GM12878 (cell line): ENCODE measurements at regions not wholly inside any gene's neighbourhood (a gene's known extent, or its start where the extent isn't known, plus 50 kb on each side); places are given as distances from the start of the nearest gene placed in this dataset.

Source experiments
- ATAC-seq: fragments of 200-7000 bp; cut with Tn5 transposase; 3 replicates; pipeline ENCODE4 v1.9.1; 2020; ENCODE audit warnings: mild to moderate bottlenecking, moderate library complexity
- BruUV-seq: library from RNA; stranded (reverse); fragments of 400-500 nt; replicated peaks from 2 replicates; lab custom pipeline; 2021; lab: Mats Ljungman, UMichigan
- CTCF ChIA-PET: fragments of 300-600 bp; sonication (Branson Sonifier 250); formaldehyde crosslinking; extraction: SDS; loops from one replicate; lab custom pipeline; 2021; ENCODE audit warnings: inconsistent platforms; lab: Yijun Ruan, JAX
- POLR2A ChIA-PET: fragments of 350-600 bp; formaldehyde crosslinking; extraction: SDS; loops from one replicate; lab custom pipeline; 2021; ENCODE audit warnings: inconsistent platforms; lab: Charles Lee
- RAD21 ChIA-PET: fragments of 300-600 bp; sonication (Branson Sonifier 250); formaldehyde crosslinking; loops from one replicate; lab custom pipeline; 2023; ENCODE audit warnings: antibody characterized with exemption; ENCODE audit not compliant: unreplicated experiment; lab: Charles Lee
- SMC1A ChIA-PET: fragments of 300-600 bp; sonication (Branson Sonifier 250); formaldehyde crosslinking; loops from one replicate; lab custom pipeline; 2023; ENCODE audit not compliant: unreplicated experiment, uncharacterized antibody; lab: Charles Lee
- DNase-seq: peaks from one replicate; pipeline ENCODE4 v3.0.0-alpha.2; 2011; ENCODE audit warnings: low read depth, low spot score
- FAIRE-seq: peaks from 3 replicates; lab custom pipeline; 2011; peaks lifted over from hg19 to GRCh38; lab: Jason Lieb, UNC
- H2AFZ ChIP-seq: 2 replicates; pipeline ENCODE4 v1.6.0; 2011; ENCODE audit warnings: low read depth, low read length, control low read depth; ENCODE audit not compliant: control insufficient read depth
- H3K27ac ChIP-seq: 2 replicates; pipeline ENCODE4 v1.5.1; 2011; ENCODE audit warnings: control low read depth; ENCODE audit not compliant: control insufficient read depth, insufficient read depth
- H3K27me3 ChIP-seq, 2 experiments: replicated peaks in 1 of 2; 2 replicates each; pipeline versions ENCODE4 v1.6.0 to v1.6.1; 2011; ENCODE audit warnings: low read length in 1 of 2; ENCODE audit not compliant: control insufficient read depth in 2 of 2, insufficient read depth in 2 of 2
- H3K36me3 ChIP-seq, 2 experiments: 2 replicates each; pipeline ENCODE4 v1.5.1; 2011; ENCODE audit warnings: low read length in 1 of 2; ENCODE audit not compliant: control insufficient read depth in 2 of 2, insufficient read depth in 2 of 2
- H3K4me1 ChIP-seq: 2 replicates; pipeline ENCODE4 v1.6.1; 2011; ENCODE audit warnings: mild to moderate bottlenecking, low read length, moderate library complexity, mixed read lengths; ENCODE audit not compliant: control insufficient read depth, insufficient read depth
- H3K4me2 ChIP-seq: 2 replicates; pipeline ENCODE4 v1.6.0; 2011; ENCODE audit warnings: control low read depth; ENCODE audit not compliant: control insufficient read depth, insufficient read depth
- H3K4me3 ChIP-seq: fragments of 200-600 bp; sonication (generic); 2 replicates; pipeline ENCODE4 v1.5.1; 2016
- H3K79me2 ChIP-seq: 2 replicates; pipeline ENCODE4 v1.6.0; 2011; ENCODE audit warnings: low read length; ENCODE audit not compliant: control insufficient read depth, insufficient read depth
- H3K9ac ChIP-seq: 2 replicates; pipeline ENCODE4 v1.8.0; 2011; ENCODE audit warnings: low read length, control low read depth, mixed read lengths; ENCODE audit not compliant: control insufficient read depth, insufficient read depth
- H3K9me3 ChIP-seq: replicated peaks from 3 replicates; pipeline ENCODE4 v1.5.1; 2011; ENCODE audit warnings: mild to moderate bottlenecking, low read length; ENCODE audit not compliant: control insufficient read depth, insufficient read depth
- H4K20me1 ChIP-seq: 2 replicates; pipeline ENCODE4 v1.6.0; 2011; ENCODE audit not compliant: control insufficient read depth, insufficient read depth
- CBFB ChIP-seq: IDR thresholded peaks from 2 replicates; pipeline ENCODE4 v1.6.1; 2016; ENCODE audit warnings: antibody characterized with exemption, low read depth
- FOXM1 ChIP-seq: IDR thresholded peaks from 2 replicates; pipeline ENCODE4 v1.6.1; 2012; ENCODE audit warnings: low read depth, mild to moderate bottlenecking, inconsistent platforms, low read length, moderate library complexity
- MAX ChIP-seq: IDR thresholded peaks from 2 replicates; pipeline ENCODE4 v1.6.1; 2012; ENCODE audit warnings: low read depth, low read length, improper control_type of control experiment
- PAX8 ChIP-seq: fragments of 450-650 bp; IDR thresholded peaks from 2 replicates; pipeline ENCODE4 v1.6.1; 2017; ENCODE audit warnings: mild to moderate bottlenecking, moderate library complexity
- SREBF1 ChIP-seq: IDR thresholded peaks from 2 replicates; pipeline ENCODE4 v1.6.1; 2012; ENCODE audit warnings: mild to moderate bottlenecking, low read length
- ZBED1 ChIP-seq: IDR thresholded peaks from 2 replicates; pipeline ENCODE4 v1.6.1; 2016; ENCODE audit warnings: borderline replicate concordance
- WGBS: methylation state at CpG from one replicate; pipeline ENCODE4 v1.1.6; 2016; ENCODE audit warnings: low lambda C conversion rate; ENCODE audit not compliant: insufficient replicate concordance, insufficient coverage; ENCODE audit errors: missing lambda C conversion rate; 5-methylcytosine and 5-hydroxymethylcytosine counted together
- in situ Hi-C: fragments of 300-500 bp; cut with MboI; formaldehyde crosslinking; loops from 9 replicates; pipeline ENCODE4 v1.14.3; 2018; ENCODE audit warnings: mixed read lengths
- intact Hi-C: fragments of 100-400 bp; cut with micrococcal nuclease; formaldehyde crosslinking; loops from one replicate; pipeline ENCODE4 v1.14.2; 2022; ENCODE audit not compliant: unreplicated experiment

GRCh38 chr1:229029879-229030235 lies 241.1 kb upstream of the RAB4A start:
- WGBS = 94% methylated on average over 1 of the region's 1 CpG
- ChIA-PET SMC1A (interaction anchor here (0.6 kb wide), 1 partner anchor 211 kb away, joined by 3 read pairs; no protein-coding TSS in a partner anchor), RAD21 (no interaction called here), CTCF (no interaction called here), POLR2A (no interaction called here)
- Histone ChIP-seq H3K79me2 (no peaks in the 10 kb centered on the region), H3K36me3 (no peaks in the 10 kb centered on the region), H3K4me1 (peaks cover 4% of the 10 kb centered on the region), H3K27me3 (peaks cover 0 to 3% of the 10 kb centered on the region in 2 experiments; a peak in 2 of 4 replicates), H4K20me1 (no peaks in the 10 kb centered on the region), H3K9me3 (no peaks in the 10 kb centered on the region; the same call in 2 of the 3 replicates), H3K4me3 (no peak overlapping the region), H2AFZ (no peak overlapping the region), H3K9ac (no peak overlapping the region), H3K4me2 (no peak overlapping the region), H3K27ac (no peak overlapping the region)
- ATAC-seq (no peak), DNase-seq (no peak), FAIRE-seq (no peak)
- BruUV-seq = no TSS peak
- TF ChIP-seq FOXM1 = no peak
- TF ChIP-seq PAX8 = no peak
- no peak for TF ChIP-seq ZBED1
- TF ChIP-seq MAX = no peak
- TF ChIP-seq CBFB = no peak
- in situ Hi-C loops = no loop called here
- intact Hi-C loops = loop anchor here (10.0 kb wide), 1 partner anchor 195 kb away; no protein-coding TSS in a partner anchor

DNA sequence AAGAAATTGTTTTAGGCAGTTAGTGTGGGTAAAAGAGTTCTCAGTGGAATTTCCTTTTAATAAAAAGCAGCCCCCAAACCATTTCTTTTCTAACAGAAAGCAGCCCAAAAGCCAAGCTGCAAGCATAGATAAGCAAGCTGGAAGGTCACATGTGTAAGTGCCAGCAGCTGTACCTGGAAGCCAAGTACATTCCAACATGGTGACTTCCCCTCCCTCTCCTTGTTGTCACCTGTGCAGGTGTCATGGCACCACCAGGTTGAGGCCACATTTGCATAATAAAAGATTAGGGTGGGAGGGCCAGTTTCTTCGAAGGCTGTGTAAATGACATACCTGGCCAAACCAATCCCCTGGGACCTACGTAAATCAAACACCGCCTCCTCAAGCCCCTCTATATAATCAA lies 240.3 kb upstream of the RAB4A start:
- SMC1A ChIA-PET = no interaction called here
- DNase-seq (no peak), FAIRE-seq (no peak), ATAC-seq (no peak)
- Histone ChIP-seq H3K27ac (no peak overlapping the region), H3K4me1 (peaks cover 5% of the 10 kb centered on the region), H3K9me3 (no peaks in the 10 kb centered on the region; the same call in 2 of the 3 replicates), H3K4me2 (no peak overlapping the region), H3K36me3 (no peaks in the 10 kb centered on the region), H3K27me3 (peaks cover 0 to 3% of the 10 kb centered on the region in 2 experiments; a peak in 2 of 4 replicates), H3K79me2 (no peaks in the 10 kb centered on the region), H2AFZ (no peak overlapping the region), H4K20me1 (no peaks in the 10 kb centered on the region), H3K4me3 (no peak overlapping the region), H3K9ac (no peak overlapping the region)
- BruUV-seq = no TSS peak
- 18% methylated on average over 3 of the region's 3 CpGs for whole genome bisulfite sequencing
- no peak for TF ChIP-seq SREBF1
- intact Hi-C loops = loop anchor here (10.0 kb wide), 1 partner anchor 194 kb away; no protein-coding TSS in a partner anchor
- CTCF ChIA-PET = no interaction called here
- RAD21 ChIA-PET = no interaction called here
- POLR2A ChIA-PET = no interaction called here
- in situ Hi-C loops = no loop called here
